Epithelial cell of esophagus (primary cell): ENCODE measurements at regions not wholly inside any gene's neighbourhood (a gene's known extent, or its start where the extent isn't known, plus 50 kb on each side); places are given as distances from the start of the nearest gene placed in this dataset.
A peak's percentile ranks its signal among the peaks of the same experiment; 100 is the strongest.

Source experiments
- DNase-seq: peaks from one replicate; pipeline ENCODE4 v3.0.0; 2010; ENCODE audit warnings: low read depth
- H3K4me3 ChIP-seq: 2 replicates; pipeline ENCODE4 v1.5.1; 2011; ENCODE audit warnings: mild to moderate bottlenecking, low read length, control low read depth
- CTCF ChIP-seq: IDR thresholded peaks from 2 replicates; pipeline ENCODE4 v1.5.1; 2011; ENCODE audit warnings: low read depth, mild to moderate bottlenecking, low read length, control low read depth, inconsistent platforms; ENCODE audit not compliant: insufficient read depth; ENCODE audit errors: missing control alignments

- H3K4me3 ChIP-seq, result no peak overlapping the region
- no peak for DNase-seq
- TF ChIP-seq CTCF, result peak; percentile 30
Measured at GRCh38 chr5:82799361-82800077, 277.7 kb downstream of the TMEM167A start.

- no peak overlapping the region for H3K4me3 ChIP-seq
- no peak for DNase-seq
- TF ChIP-seq CTCF, result no peak
Measured at GRCh38 chr5:82798676-82799075, 278.5 kb downstream of the TMEM167A start.

- no peak for DNase-seq
- H3K4me3 ChIP-seq, result no peak overlapping the region
- no peak for TF ChIP-seq CTCF
Measured at GRCh38 chr5:82796643-82797416, 280.4 kb downstream of the TMEM167A start.

GRCh38 chr5:82794876-82795275 lies 282.3 kb downstream of the TMEM167A start:
- TF ChIP-seq CTCF, result no peak

GRCh38 chr5:82793808-82794419 lies 283.3 kb downstream of the TMEM167A start:
- peak; percentile 68 for TF ChIP-seq CTCF

More at GRCh38 chr5:82794876-82795275, 282.3 kb downstream of the TMEM167A start:
- H3K4me3 ChIP-seq, result no peak overlapping the region
- DNase-seq, result peak; percentile 47

GRCh38 chr5:82792096-82792495 lies 285.1 kb downstream of the TMEM167A start:
- no peak for DNase-seq
- no peak for TF ChIP-seq CTCF

More at GRCh38 chr5:82793808-82794419, 283.3 kb downstream of the TMEM167A start:
- H3K4me3 ChIP-seq, result no peak overlapping the region
- DNase-seq, result peak; percentile 47

More at GRCh38 chr5:82792096-82792495, 285.1 kb downstream of the TMEM167A start:
- no peak overlapping the region for H3K4me3 ChIP-seq
